Karpas-422 (cell line): ENCODE measurements at regions not wholly inside any gene's neighbourhood (a gene's known extent, or its start where the extent isn't known, plus 50 kb on each side); places are given as distances from the start of the nearest gene placed in this dataset.
A peak's percentile ranks its signal among the peaks of the same experiment; 100 is the strongest.

Experiments used
- DNase-seq: peaks from one replicate; pipeline ENCODE4 v3.0.0-alpha.2; 2015
- H2AFZ ChIP-seq: fragments of 200-600 bp; sonication (generic); 2 replicates; pipeline ENCODE4 v1.6.1; 2014; ENCODE audit warnings: antibody characterized with exemption, low read length, mixed read lengths
- H3K27ac ChIP-seq: fragments of 200-600 bp; sonication (generic); 2 replicates; pipeline ENCODE4 v1.5.1; 2014; ENCODE audit warnings: mild to moderate bottlenecking, low read length, moderate library complexity
- H3K27me3 ChIP-seq: fragments of 200-600 bp; sonication (generic); 2 replicates; pipeline ENCODE4 v1.6.1; 2014; ENCODE audit warnings: low read length, mixed read lengths
- H3K36me3 ChIP-seq: fragments of 200-600 bp; sonication (generic); 2 replicates; pipeline ENCODE4 v1.6.1; 2014; ENCODE audit warnings: low read length, mixed read lengths; ENCODE audit not compliant: insufficient read depth
- H3K4me1 ChIP-seq: fragments of 200-600 bp; sonication (generic); 2 replicates; pipeline ENCODE4 v1.6.1; 2014; ENCODE audit warnings: mild to moderate bottlenecking, low read length, mixed read lengths
- H3K4me2 ChIP-seq: fragments of 200-600 bp; sonication (generic); 2 replicates; pipeline ENCODE4 v1.6.1; 2014; ENCODE audit warnings: low read length, low read depth, mild to moderate bottlenecking; ENCODE audit not compliant: poor library complexity, severe bottlenecking
- H3K4me3 ChIP-seq: fragments of 200-600 bp; sonication (generic); 2 replicates; pipeline ENCODE4 v1.5.1; 2014; ENCODE audit warnings: mild to moderate bottlenecking, antibody characterized with exemption, low read length, mixed read lengths
- H3K79me2 ChIP-seq: fragments of 200-600 bp; sonication (generic); 2 replicates; pipeline ENCODE4 v1.6.1; 2014; ENCODE audit warnings: mild to moderate bottlenecking, low read length, mixed read lengths
- H3K9ac ChIP-seq: fragments of 200-600 bp; sonication (generic); 2 replicates; pipeline ENCODE4 v1.6.0; 2014; ENCODE audit warnings: low read length
- H3K9me2 ChIP-seq: fragments of 200-600 bp; sonication (generic), shearing (Covaris generic); replicated peaks from 2 replicates; pipeline ENCODE4 v1.6.0; 2014; ENCODE audit warnings: mild to moderate bottlenecking, low read length, moderate library complexity; ENCODE audit not compliant: insufficient read depth
- H3K9me3 ChIP-seq: fragments of 300-700, 200-600 bp; sonication (generic); 2 replicates; pipeline ENCODE4 v1.6.1; 2014; ENCODE audit warnings: low read length, mixed read lengths
- H4K20me1 ChIP-seq: fragments of 200-600 bp; sonication (generic); 2 replicates; pipeline ENCODE4 v1.6.1; 2014; ENCODE audit warnings: mild to moderate bottlenecking, antibody characterized with exemption, low read length, low read depth; ENCODE audit not compliant: insufficient read depth

GRCh38 chr21:43295066-43295958 is 126.5 kb downstream of the CRYAA start:
- H3K9me2 ChIP-seq: no peaks in the 10 kb centered on the region
- H3K4me1 ChIP-seq: peaks cover 56% of the 10 kb centered on the region
- no peaks in the 10 kb centered on the region for H4K20me1 ChIP-seq
- no peaks in the 10 kb centered on the region for H3K36me3 ChIP-seq
- peak overlapping the region; percentile 90 for H3K27ac ChIP-seq
- H2AFZ ChIP-seq: no peak overlapping the region; the same call in 1 of the 2 replicates
- no peaks in the 10 kb centered on the region for H3K27me3 ChIP-seq
- peak overlapping the region; percentile 57 for H3K9ac ChIP-seq
- no peaks in the 10 kb centered on the region for H3K9me3 ChIP-seq
- H3K79me2 ChIP-seq: no peaks in the 10 kb centered on the region
- peak overlapping the region; percentile 34 for H3K4me3 ChIP-seq
- peak; percentile 89 for DNase-seq
- H3K4me2 ChIP-seq: peak overlapping the region; percentile 59

- no peaks in the 10 kb centered on the region for H3K27me3 ChIP-seq
- H3K4me1 ChIP-seq: peaks cover 66% of the 10 kb centered on the region
- H3K79me2 ChIP-seq: no peaks in the 10 kb centered on the region
- no peaks in the 10 kb centered on the region for H3K36me3 ChIP-seq
- peak overlapping the region; percentile 4; the same call in 1 of the 2 replicates for H2AFZ ChIP-seq
- H3K9ac ChIP-seq: peak overlapping the region; percentile 57
- H4K20me1 ChIP-seq: no peaks in the 10 kb centered on the region
- peak overlapping the region; percentile 34 for H3K4me3 ChIP-seq
- no peaks in the 10 kb centered on the region for H3K9me2 ChIP-seq
- peak overlapping the region; percentile 59 for H3K4me2 ChIP-seq
- peak overlapping the region; percentile 90 for H3K27ac ChIP-seq
- DNase-seq: peak; percentile 61
- no peaks in the 10 kb centered on the region for H3K9me3 ChIP-seq
Measured at GRCh38 chr21:43294194-43294902, 125.5 kb downstream of the CRYAA start.

DNA sequence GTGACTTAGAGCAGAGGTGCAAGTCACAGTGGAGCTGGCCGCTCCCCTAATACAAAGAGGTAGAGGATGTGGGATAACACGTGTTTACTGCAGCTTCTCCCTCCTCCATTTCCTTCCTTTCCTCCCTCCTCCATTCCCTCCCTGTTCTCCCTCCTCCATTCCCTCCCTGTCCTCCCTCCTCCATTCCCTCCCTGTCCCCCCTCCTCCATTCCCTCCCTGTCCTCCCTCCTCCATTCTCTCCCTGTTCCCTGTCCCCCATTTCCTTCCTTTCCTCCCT is 124.0 kb downstream of the CRYAA start:
- no peaks in the 10 kb centered on the region for H3K9me2 ChIP-seq
- no peak overlapping the region for H3K9ac ChIP-seq
- H3K9me3 ChIP-seq: no peaks in the 10 kb centered on the region
- no peak overlapping the region for H2AFZ ChIP-seq
- no peak overlapping the region for H3K4me2 ChIP-seq
- no peaks in the 10 kb centered on the region for H3K27me3 ChIP-seq
- H4K20me1 ChIP-seq: no peaks in the 10 kb centered on the region
- no peaks in the 10 kb centered on the region for H3K36me3 ChIP-seq
- H3K4me3 ChIP-seq: no peak overlapping the region
- H3K79me2 ChIP-seq: no peaks in the 10 kb centered on the region
- H3K4me1 ChIP-seq: peaks cover 80% of the 10 kb centered on the region
- DNase-seq: no peak
- H3K27ac ChIP-seq: no peak overlapping the region

GRCh38 chr21:43292041-43292865 is 123.4 kb downstream of the CRYAA start:
- peaks cover 80% of the 10 kb centered on the region for H3K4me1 ChIP-seq
- DNase-seq: no peak

DNA sequence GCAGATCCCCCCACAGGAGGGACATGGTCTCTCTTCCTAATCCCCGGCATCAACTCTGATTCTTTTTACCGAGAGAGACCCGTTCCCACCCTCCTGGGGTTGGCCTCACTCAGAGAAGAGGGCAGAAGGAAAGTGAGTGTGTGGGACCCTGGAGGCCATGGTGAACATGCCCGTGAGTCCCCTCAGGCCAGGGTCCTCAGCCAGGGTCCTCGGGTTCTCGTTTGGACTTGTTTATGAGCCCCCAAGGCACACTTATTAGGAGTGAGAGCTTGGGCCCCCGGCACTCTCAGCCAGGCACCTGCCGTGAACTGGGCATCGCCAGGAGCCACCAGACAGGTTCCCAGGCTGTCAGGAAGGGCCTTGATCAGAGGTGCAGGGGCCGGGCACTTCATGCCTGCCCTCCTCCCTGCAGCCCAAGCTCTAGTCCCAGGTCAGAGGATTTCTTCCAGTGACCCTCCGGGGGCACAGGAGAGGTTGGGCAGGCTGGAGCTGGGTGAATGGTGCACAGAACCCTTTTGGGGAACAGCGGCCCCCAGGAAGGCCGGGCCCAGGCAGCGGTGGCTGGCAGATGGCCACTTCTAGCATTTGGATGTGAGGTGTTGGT is 122.6 kb downstream of the CRYAA start:
- no peaks in the 10 kb centered on the region for H3K9me2 ChIP-seq

More at GRCh38 chr21:43292041-43292865, 123.4 kb downstream of the CRYAA start:
- Histone ChIP-seq H3K9ac (no peak overlapping the region), H3K36me3 (no peaks in the 10 kb centered on the region), H3K4me2 (no peak overlapping the region), H3K27me3 (no peaks in the 10 kb centered on the region), H3K79me2 (no peaks in the 10 kb centered on the region), H4K20me1 (no peaks in the 10 kb centered on the region), H3K9me2 (no peaks in the 10 kb centered on the region), H2AFZ (no peak overlapping the region), H3K4me3 (no peak overlapping the region), H3K27ac (no peak overlapping the region), H3K9me3 (no peaks in the 10 kb centered on the region)

GRCh38 chr21:43290421-43291346 is 121.9 kb downstream of the CRYAA start:
- H3K27me3 ChIP-seq: no peaks in the 10 kb centered on the region
- peak; percentile 94 for DNase-seq

More for the DNA sequence above, 122.6 kb downstream of the CRYAA start:
- no peak overlapping the region; the same call in 1 of the 2 replicates for H3K4me3 ChIP-seq
- H4K20me1 ChIP-seq: no peaks in the 10 kb centered on the region
- no peak for DNase-seq
- H3K79me2 ChIP-seq: no peaks in the 10 kb centered on the region
- no peak overlapping the region for H3K27ac ChIP-seq
- H3K4me1 ChIP-seq: peaks cover 80% of the 10 kb centered on the region
- no peak overlapping the region for H3K4me2 ChIP-seq
- H3K36me3 ChIP-seq: no peaks in the 10 kb centered on the region
- no peak overlapping the region for H2AFZ ChIP-seq
- no peaks in the 10 kb centered on the region for H3K27me3 ChIP-seq
- H3K9ac ChIP-seq: no peak overlapping the region
- H3K9me3 ChIP-seq: no peaks in the 10 kb centered on the region

GRCh38 chr21:43289966-43290365 is 121.2 kb downstream of the CRYAA start:
- no peaks in the 10 kb centered on the region for H3K9me3 ChIP-seq
- no peak overlapping the region for H2AFZ ChIP-seq
- peak overlapping the region; percentile 32; the same call in 1 of the 2 replicates for H3K9ac ChIP-seq
- peaks cover 69% of the 10 kb centered on the region for H3K4me1 ChIP-seq
- peak overlapping the region; percentile 96 for H3K27ac ChIP-seq
- H3K4me2 ChIP-seq: peak overlapping the region; percentile 56
- no peaks in the 10 kb centered on the region for H3K36me3 ChIP-seq
- DNase-seq: no peak
- peak overlapping the region; percentile 2; the same call in 1 of the 2 replicates for H3K4me3 ChIP-seq
- no peaks in the 10 kb centered on the region for H3K9me2 ChIP-seq
- no peaks in the 10 kb centered on the region for H3K79me2 ChIP-seq
- H3K27me3 ChIP-seq: no peaks in the 10 kb centered on the region
- H4K20me1 ChIP-seq: no peaks in the 10 kb centered on the region

More at GRCh38 chr21:43290421-43291346, 121.9 kb downstream of the CRYAA start:
- Histone ChIP-seq H3K4me2 (peak overlapping the region; percentile 56), H3K9me3 (no peaks in the 10 kb centered on the region), H3K36me3 (no peaks in the 10 kb centered on the region), H2AFZ (no peak overlapping the region), H3K4me3 (peak overlapping the region; percentile 32; the same call in 1 of the 2 replicates), H3K4me1 (peaks cover 76% of the 10 kb centered on the region), H3K9me2 (no peaks in the 10 kb centered on the region), H4K20me1 (no peaks in the 10 kb centered on the region), H3K9ac (peak overlapping the region; percentile 51), H3K27ac (peak overlapping the region; percentile 96), H3K79me2 (no peaks in the 10 kb centered on the region)
